Large intestine (tissue), 3 donors: ENCODE measurements at regions not wholly inside any gene's neighbourhood (a gene's known extent, or its start where the extent isn't known, plus 50 kb on each side); places are given as distances from the start of the nearest gene placed in this dataset.

Source experiments
- DNase-seq, 2 donors: peaks; one replicate each; pipeline versions ENCODE4 v3.0.0 to v3.0.0-alpha.2; 2013
- H3K27ac ChIP-seq: one replicate; pipeline ENCODE4 v1.5.1; 2013; ENCODE audit warnings: low read length
- H3K27me3 ChIP-seq: 2 replicates; pipeline ENCODE4 v1.6.1; 2013; ENCODE audit warnings: low read length; ENCODE audit not compliant: control insufficient read depth, insufficient read depth
- H3K36me3 ChIP-seq: 2 replicates; pipeline ENCODE4 v1.6.1; 2013; ENCODE audit warnings: low read length; ENCODE audit not compliant: control insufficient read depth, insufficient read depth
- H3K4me1 ChIP-seq: one replicate; pipeline ENCODE4 v1.6.1; 2013; ENCODE audit warnings: low read length; ENCODE audit not compliant: control insufficient read depth, insufficient read depth
- H3K4me3 ChIP-seq: one replicate; pipeline ENCODE4 v1.5.1; 2013; ENCODE audit warnings: low read length
- H3K9me3 ChIP-seq: one replicate; pipeline ENCODE4 v1.6.1; 2013; ENCODE audit warnings: mild to moderate bottlenecking, low read depth, low read length, moderate library complexity; ENCODE audit not compliant: control insufficient read depth
- WGBS: methylation state at CpG from one replicate; pipeline ENCODE4 v1.1.5; 2013; ENCODE audit warnings: low lambda C conversion rate; ENCODE audit not compliant: insufficient coverage; 5-methylcytosine and 5-hydroxymethylcytosine counted together

GRCh38 chr2:2635025-2635528 is 304.0 kb upstream of the MYT1L start:
- Histone ChIP-seq H3K27me3 (peaks cover 7% of the 10 kb centered on the region), H3K4me1 (no peaks in the 10 kb centered on the region), H3K9me3 (no peaks in the 10 kb centered on the region), H3K4me3 (no peak overlapping the region), H3K36me3 (no peaks in the 10 kb centered on the region), H3K27ac (no peak overlapping the region)
- DNase-seq, result no peak
- no CpG with 5 or more reads among the region's 6 CpGs for WGBS

- Histone ChIP-seq H3K4me1 (no peaks in the 10 kb centered on the region), H3K9me3 (no peaks in the 10 kb centered on the region), H3K27me3 (no peaks in the 10 kb centered on the region), H3K27ac (no peak overlapping the region), H3K4me3 (no peak overlapping the region), H3K36me3 (no peaks in the 10 kb centered on the region)
- DNase-seq, result no peak
- WGBS, result no CpG with 5 or more reads among the region's 8 CpGs
Measured at GRCh38 chr2:2633017-2633416, 301.9 kb upstream of the MYT1L start.

- Histone ChIP-seq H3K27me3 (no peaks in the 10 kb centered on the region), H3K4me3 (no peak overlapping the region), H3K4me1 (no peaks in the 10 kb centered on the region), H3K9me3 (no peaks in the 10 kb centered on the region), H3K27ac (no peak overlapping the region), H3K36me3 (no peaks in the 10 kb centered on the region)
- DNase-seq, result no peak
- WGBS, result 60% methylated on average over 1 of the region's 6 CpGs
Measured at GRCh38 chr2:2623939-2624338, 292.9 kb upstream of the MYT1L start.

GRCh38 chr2:2621855-2622254 is 290.8 kb upstream of the MYT1L start:
- H3K27me3 ChIP-seq, result no peaks in the 10 kb centered on the region
- no peak for DNase-seq
- no peaks in the 10 kb centered on the region for H3K4me1 ChIP-seq
- H3K27ac ChIP-seq, result no peak overlapping the region
- no peaks in the 10 kb centered on the region for H3K9me3 ChIP-seq
- WGBS, result no CpG with 5 or more reads among the region's 8 CpGs
- no peaks in the 10 kb centered on the region for H3K36me3 ChIP-seq
- H3K4me3 ChIP-seq, result no peak overlapping the region

- no peaks in the 10 kb centered on the region for H3K27me3 ChIP-seq
- no peak overlapping the region for H3K27ac ChIP-seq
- no peaks in the 10 kb centered on the region for H3K9me3 ChIP-seq
- no peaks in the 10 kb centered on the region for H3K4me1 ChIP-seq
- no peak for DNase-seq
- no CpG with 5 or more reads among the region's 7 CpGs for WGBS
- no peaks in the 10 kb centered on the region for H3K36me3 ChIP-seq
- no peak overlapping the region for H3K4me3 ChIP-seq
Measured at GRCh38 chr2:2620604-2621003, 289.5 kb upstream of the MYT1L start.

- WGBS, result no CpG with 5 or more reads among the region's 8 CpGs
- no peaks in the 10 kb centered on the region for H3K27me3 ChIP-seq
Measured at GRCh38 chr2:2619995-2620394, 288.9 kb upstream of the MYT1L start.

GRCh38 chr2:2614452-2614851 is 283.4 kb upstream of the MYT1L start:
- Histone ChIP-seq H3K36me3 (no peaks in the 10 kb centered on the region), H3K4me1 (peaks cover 8% of the 10 kb centered on the region), H3K27ac (no peak overlapping the region), H3K9me3 (no peaks in the 10 kb centered on the region), H3K27me3 (no peaks in the 10 kb centered on the region), H3K4me3 (no peak overlapping the region)
- no CpG with 5 or more reads among the region's 9 CpGs for WGBS
- DNase-seq, result no peak

More at GRCh38 chr2:2619995-2620394, 288.9 kb upstream of the MYT1L start:
- no peak for DNase-seq
- Histone ChIP-seq H3K9me3 (no peaks in the 10 kb centered on the region), H3K4me1 (no peaks in the 10 kb centered on the region), H3K27ac (no peak overlapping the region), H3K4me3 (no peak overlapping the region), H3K36me3 (no peaks in the 10 kb centered on the region)

GRCh38 chr2:2613279-2614199 is 282.5 kb upstream of the MYT1L start:
- no CpG with 5 or more reads among the region's 34 CpGs for WGBS
- Histone ChIP-seq H3K4me3 (peak overlapping the region; percentile 44), H3K9me3 (no peaks in the 10 kb centered on the region), H3K27ac (peak overlapping the region; percentile 84), H3K27me3 (no peaks in the 10 kb centered on the region), H3K36me3 (no peaks in the 10 kb centered on the region), H3K4me1 (peaks cover 8% of the 10 kb centered on the region)
- peak; percentile 96 to 97 for DNase-seq

- peaks cover 5% of the 10 kb centered on the region for H3K27me3 ChIP-seq
Measured at GRCh38 chr2:2610751-2611150, 279.7 kb upstream of the MYT1L start.

GRCh38 chr2:2600366-2600765 is 269.3 kb upstream of the MYT1L start:
- Histone ChIP-seq H3K27me3 (peaks cover 3% of the 10 kb centered on the region), H3K9me3 (no peaks in the 10 kb centered on the region), H3K4me3 (no peak overlapping the region), H3K4me1 (no peaks in the 10 kb centered on the region), H3K27ac (no peak overlapping the region), H3K36me3 (no peaks in the 10 kb centered on the region)
- no peak for DNase-seq
- no CpG with 5 or more reads among the region's 8 CpGs for WGBS

More at GRCh38 chr2:2610751-2611150, 279.7 kb upstream of the MYT1L start:
- no peak overlapping the region for H3K27ac ChIP-seq
- no peak for DNase-seq
- no peaks in the 10 kb centered on the region for H3K9me3 ChIP-seq
- peaks cover 8% of the 10 kb centered on the region for H3K4me1 ChIP-seq
- H3K4me3 ChIP-seq, result no peak overlapping the region
- no peaks in the 10 kb centered on the region for H3K36me3 ChIP-seq

- DNase-seq, result no peak
- H3K4me1 ChIP-seq, result no peaks in the 10 kb centered on the region
- no CpG with 5 or more reads among the region's 8 CpGs for WGBS
- H3K4me3 ChIP-seq, result no peak overlapping the region
- H3K27me3 ChIP-seq, result peaks cover 2% of the 10 kb centered on the region
- no peak overlapping the region for H3K27ac ChIP-seq
- no peaks in the 10 kb centered on the region for H3K9me3 ChIP-seq
- no peaks in the 10 kb centered on the region for H3K36me3 ChIP-seq
Measured at GRCh38 chr2:2599441-2599840, 268.4 kb upstream of the MYT1L start.
